ENCODE measurements at regions not wholly inside any gene's neighbourhood (a gene's known extent, or its start where the extent isn't known, plus 50 kb on each side); places are given as distances from the start of the nearest gene placed in this dataset.

DNA sequence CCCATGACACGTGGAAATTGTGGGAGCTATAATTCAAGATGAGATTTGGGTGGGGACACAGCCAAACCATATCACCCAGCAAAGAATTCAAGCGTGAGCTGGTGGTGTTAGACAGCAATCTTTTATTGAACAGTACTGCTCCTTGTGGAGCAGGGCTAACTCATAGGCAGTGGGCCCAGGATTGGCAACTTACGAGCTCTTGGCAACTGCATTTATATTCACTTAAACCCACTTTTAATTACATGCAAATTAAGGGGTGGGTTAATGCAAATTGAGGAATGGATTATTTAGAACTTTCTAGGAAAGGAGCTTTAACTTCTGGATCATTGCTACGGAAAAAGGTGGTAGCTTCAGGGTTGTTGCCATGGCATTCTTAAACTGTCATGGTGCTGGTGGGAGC is 135.6 kb upstream of the KAZN start:
- H3K4me2 ChIP-seq (replicated peaks; ENCODE audit: extremely low read depth, low read length, poor library complexity, severe bottlenecking) = no peak overlapping the region
- intact Hi-C loops (cut with micrococcal nuclease) = no loop called here
- Mint-ChIP-seq H3K9me3 (peaks cover 0 to 4% (median 0%) of the 10 kb centered on the region in 7 donors), H3K4me3 (no peak overlapping the region), H3K36me3 (no peaks in the 10 kb centered on the region), H3K27ac (no peak overlapping the region), H3K4me1 (no peaks in the 10 kb centered on the region), H3K27me3 (ENCODE audit: low read depth in 3 of 3) (peaks cover 1 to 5% (median 2%) of the 10 kb centered on the region in 3 donors)
- H2AFZ ChIP-seq (ENCODE audit: insufficient read depth, low read depth, low read length, poor library complexity, severe bottlenecking) = no peak overlapping the region
- H4K20me1 ChIP-seq (ENCODE audit: insufficient read depth, low read length) = no peaks in the 10 kb centered on the region
- no peak for DNase-seq
- no peaks in the 10 kb centered on the region for H3K4me1 ChIP-seq (ENCODE audit: control insufficient read depth in 1 of 2, insufficient read depth in 2 of 2, low read length in 2 of 2)
- H3K27ac ChIP-seq (ENCODE audit: low read depth in 1 of 2, low read length in 2 of 2) = no peak overlapping the region
- H3K79me2 ChIP-seq (ENCODE audit: insufficient read depth, low read length) = no peaks in the 10 kb centered on the region
- no peak overlapping the region for H3K9ac ChIP-seq (ENCODE audit: insufficient read depth, low read length, poor library complexity, severe bottlenecking)
- TF ChIP-seq, protein P1, sequence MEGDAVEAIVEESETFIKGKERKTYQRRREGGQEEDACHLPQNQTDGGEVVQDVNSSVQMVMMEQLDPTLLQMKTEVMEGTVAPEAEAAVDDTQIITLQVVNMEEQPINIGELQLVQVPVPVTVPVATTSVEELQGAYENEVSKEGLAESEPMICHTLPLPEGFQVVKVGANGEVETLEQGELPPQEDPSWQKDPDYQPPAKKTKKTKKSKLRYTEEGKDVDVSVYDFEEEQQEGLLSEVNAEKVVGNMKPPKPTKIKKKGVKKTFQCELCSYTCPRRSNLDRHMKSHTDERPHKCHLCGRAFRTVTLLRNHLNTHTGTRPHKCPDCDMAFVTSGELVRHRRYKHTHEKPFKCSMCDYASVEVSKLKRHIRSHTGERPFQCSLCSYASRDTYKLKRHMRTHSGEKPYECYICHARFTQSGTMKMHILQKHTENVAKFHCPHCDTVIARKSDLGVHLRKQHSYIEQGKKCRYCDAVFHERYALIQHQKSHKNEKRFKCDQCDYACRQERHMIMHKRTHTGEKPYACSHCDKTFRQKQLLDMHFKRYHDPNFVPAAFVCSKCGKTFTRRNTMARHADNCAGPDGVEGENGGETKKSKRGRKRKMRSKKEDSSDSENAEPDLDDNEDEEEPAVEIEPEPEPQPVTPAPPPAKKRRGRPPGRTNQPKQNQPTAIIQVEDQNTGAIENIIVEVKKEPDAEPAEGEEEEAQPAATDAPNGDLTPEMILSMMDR (IDR thresholded peaks at IDR 0.05) = no peak
- H3K9me3 ChIP-seq (replicated peaks in 1 of 2; ENCODE audit: control insufficient read depth in 1 of 2, insufficient read depth in 1 of 2, low read length in 2 of 2) = no peaks in the 10 kb centered on the region
- 100% methylated on average over 1 of the region's 4 CpGs for WGBS (ENCODE audit: insufficient coverage)
- H3K27me3 ChIP-seq (ENCODE audit: control insufficient read depth in 2 of 2, insufficient read depth in 2 of 2, low read length in 2 of 2) = no peaks in the 10 kb centered on the region
- no peaks in the 10 kb centered on the region for H3K36me3 ChIP-seq (replicated peaks in 1 of 2; ENCODE audit: control insufficient read depth in 1 of 2, insufficient read depth in 2 of 2, low read length in 2 of 2)
- no peak overlapping the region for H3K4me3 ChIP-seq (replicated peaks in 1 of 3; ENCODE audit: low read depth in 2 of 3, low read length in 3 of 3)

DNA sequence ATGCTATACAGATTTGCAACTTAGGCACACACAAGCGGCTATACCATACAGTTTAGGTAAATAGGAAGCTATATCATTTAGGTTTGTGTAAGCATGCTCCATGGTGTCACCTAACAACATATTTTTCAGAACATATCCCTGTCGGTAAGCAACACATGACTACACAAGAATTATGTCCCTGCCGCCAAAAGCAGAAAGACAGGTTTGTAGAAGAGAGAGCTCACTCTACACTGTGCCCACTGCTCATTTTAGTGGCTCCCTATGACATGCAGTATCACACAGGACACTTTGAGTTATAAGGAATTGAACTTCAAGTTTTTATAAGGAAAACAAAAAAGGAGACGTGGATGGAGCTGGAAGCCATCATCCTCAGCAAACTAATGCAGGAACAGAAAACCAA is 132.5 kb upstream of the KAZN start:
- no peak overlapping the region for H3K27ac Mint-ChIP-seq
- no peak overlapping the region for H2AFZ ChIP-seq (ENCODE audit: insufficient read depth, low read depth, low read length, poor library complexity, severe bottlenecking)
- intact Hi-C loops (cut with micrococcal nuclease) = no loop called here
- H3K9ac ChIP-seq (ENCODE audit: insufficient read depth, low read length, poor library complexity, severe bottlenecking) = no peak overlapping the region
- TF ChIP-seq, protein P1 (IDR thresholded peaks at IDR 0.05) = no peak
- no peaks in the 10 kb centered on the region for H3K9me3 ChIP-seq (replicated peaks in 1 of 2; ENCODE audit: control insufficient read depth in 1 of 2, insufficient read depth in 1 of 2, low read length in 2 of 2)
- H3K27me3 ChIP-seq (ENCODE audit: control insufficient read depth in 2 of 2, insufficient read depth in 2 of 2, low read length in 2 of 2) = no peaks in the 10 kb centered on the region
- H3K79me2 ChIP-seq (ENCODE audit: insufficient read depth, low read length) = no peaks in the 10 kb centered on the region
- no peak overlapping the region for H3K27ac ChIP-seq (ENCODE audit: low read depth in 1 of 2, low read length in 2 of 2)
- H3K36me3 Mint-ChIP-seq = no peaks in the 10 kb centered on the region
- no peaks in the 10 kb centered on the region for H4K20me1 ChIP-seq (ENCODE audit: insufficient read depth, low read length)
- no CpG with 5 or more reads among the region's 4 CpGs for WGBS (ENCODE audit: insufficient coverage)
- H3K36me3 ChIP-seq (replicated peaks in 1 of 2; ENCODE audit: control insufficient read depth in 1 of 2, insufficient read depth in 2 of 2, low read length in 2 of 2) = no peaks in the 10 kb centered on the region
- no peak overlapping the region for H3K4me3 ChIP-seq (replicated peaks in 1 of 3; ENCODE audit: low read depth in 2 of 3, low read length in 3 of 3)
- peaks cover 0 to 2% (median 0%) of the 10 kb centered on the region in 7 donors for H3K9me3 Mint-ChIP-seq
- H3K4me1 Mint-ChIP-seq = no peaks in the 10 kb centered on the region
- no peaks in the 10 kb centered on the region for H3K4me1 ChIP-seq (ENCODE audit: control insufficient read depth in 1 of 2, insufficient read depth in 2 of 2, low read length in 2 of 2)
- peaks cover 2 to 3% (median 2%) of the 10 kb centered on the region in 3 donors for H3K27me3 Mint-ChIP-seq (ENCODE audit: low read depth in 3 of 3)
- DNase-seq = no peak
- H3K4me2 ChIP-seq (replicated peaks; ENCODE audit: extremely low read depth, low read length, poor library complexity, severe bottlenecking) = no peak overlapping the region
- H3K4me3 Mint-ChIP-seq = no peak overlapping the region
